ENCODE measurements at regions not wholly inside any gene's neighbourhood (a gene's known extent, or its start where the extent isn't known, plus 50 kb on each side); places are given as distances from the start of the nearest gene placed in this dataset.

DNA sequence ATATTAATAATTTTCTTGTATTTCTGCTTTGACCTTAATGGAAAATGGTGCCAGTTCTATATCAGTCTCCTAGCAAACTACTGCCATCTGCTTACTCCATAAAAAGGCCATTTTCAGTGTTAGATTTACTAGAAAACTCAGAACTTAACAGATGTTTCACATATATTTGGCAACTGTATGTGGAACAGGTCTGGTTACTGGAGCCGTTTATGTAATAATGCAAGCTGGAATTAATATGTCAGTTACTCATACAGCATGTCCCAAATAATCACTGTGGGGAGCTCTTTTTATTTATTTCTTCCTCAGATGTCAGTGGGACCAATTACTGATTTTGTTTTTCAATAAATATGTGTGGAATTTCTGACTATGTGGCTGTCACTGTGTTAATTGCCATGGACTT lies 1247.6 kb downstream of the CNTNAP5 start:
- no peaks in the 10 kb centered on the region for H3K27me3 ChIP-seq (ENCODE audit: control insufficient read depth, insufficient read depth, low read length, poor library complexity, severe bottlenecking)
- TF ChIP-seq, protein P1, sequence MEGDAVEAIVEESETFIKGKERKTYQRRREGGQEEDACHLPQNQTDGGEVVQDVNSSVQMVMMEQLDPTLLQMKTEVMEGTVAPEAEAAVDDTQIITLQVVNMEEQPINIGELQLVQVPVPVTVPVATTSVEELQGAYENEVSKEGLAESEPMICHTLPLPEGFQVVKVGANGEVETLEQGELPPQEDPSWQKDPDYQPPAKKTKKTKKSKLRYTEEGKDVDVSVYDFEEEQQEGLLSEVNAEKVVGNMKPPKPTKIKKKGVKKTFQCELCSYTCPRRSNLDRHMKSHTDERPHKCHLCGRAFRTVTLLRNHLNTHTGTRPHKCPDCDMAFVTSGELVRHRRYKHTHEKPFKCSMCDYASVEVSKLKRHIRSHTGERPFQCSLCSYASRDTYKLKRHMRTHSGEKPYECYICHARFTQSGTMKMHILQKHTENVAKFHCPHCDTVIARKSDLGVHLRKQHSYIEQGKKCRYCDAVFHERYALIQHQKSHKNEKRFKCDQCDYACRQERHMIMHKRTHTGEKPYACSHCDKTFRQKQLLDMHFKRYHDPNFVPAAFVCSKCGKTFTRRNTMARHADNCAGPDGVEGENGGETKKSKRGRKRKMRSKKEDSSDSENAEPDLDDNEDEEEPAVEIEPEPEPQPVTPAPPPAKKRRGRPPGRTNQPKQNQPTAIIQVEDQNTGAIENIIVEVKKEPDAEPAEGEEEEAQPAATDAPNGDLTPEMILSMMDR (conservative IDR thresholded peaks at IDR 0.05), result no peak
- H3K9ac ChIP-seq (ENCODE audit: extremely low read depth, low read length, poor library complexity, severe bottlenecking), result no peak overlapping the region
- H3K36me3 ChIP-seq (ENCODE audit: control insufficient read depth, insufficient read depth, low read length), result no peaks in the 10 kb centered on the region
- H3K27me3 Mint-ChIP-seq (ENCODE audit: insufficient read depth), result no peaks in the 10 kb centered on the region
- no peak overlapping the region for H3K27ac Mint-ChIP-seq
- no peaks in the 10 kb centered on the region for H3K36me3 Mint-ChIP-seq (ENCODE audit: low read depth)
- 100% methylated on average over 1 of the region's 1 CpG for WGBS, 2 experiments (ENCODE audit: insufficient coverage in 1 of 2, insufficient read length in 1 of 2)
- peaks cover 2% of the 10 kb centered on the region for H3K4me1 ChIP-seq (ENCODE audit: control insufficient read depth, insufficient read depth, low read length)
- peaks cover 6% of the 10 kb centered on the region for H3K9me3 Mint-ChIP-seq
- no peak overlapping the region for H3K4me3 ChIP-seq (ENCODE audit: low read length)
- no peak overlapping the region for H3K4me3 Mint-ChIP-seq
- no peak overlapping the region for H3K27ac ChIP-seq (ENCODE audit: low read depth, low read length)
- no peaks in the 10 kb centered on the region for H3K9me3 ChIP-seq (ENCODE audit: control insufficient read depth, low read length)
- no peak for DNase-seq
- H3K4me1 Mint-ChIP-seq, result peaks cover 5% of the 10 kb centered on the region

DNA sequence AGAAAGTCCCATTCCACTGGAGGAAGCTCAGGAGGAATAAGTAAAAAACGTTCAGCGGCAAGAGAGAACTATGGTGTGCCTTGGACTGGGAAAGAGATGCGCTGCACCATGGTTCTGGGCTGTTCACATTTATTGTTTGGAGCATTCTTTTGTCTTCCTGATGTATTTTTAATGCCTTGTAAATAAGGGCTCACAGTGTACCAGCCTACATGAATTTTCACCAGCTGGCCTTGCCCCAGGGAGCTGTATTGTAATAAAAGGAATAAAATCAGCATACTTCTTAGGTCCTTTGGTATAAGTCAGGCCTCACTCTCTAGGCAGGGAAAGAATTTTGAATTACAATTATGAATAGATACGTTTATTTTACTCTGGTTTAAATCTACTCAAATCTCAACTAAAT lies 1249.6 kb downstream of the CNTNAP5 start:
- WGBS, 2 experiments (ENCODE audit: insufficient coverage in 1 of 2, insufficient read length in 1 of 2), result 88 to 90% methylated on average over 4 of the region's 4 CpGs

DNA sequence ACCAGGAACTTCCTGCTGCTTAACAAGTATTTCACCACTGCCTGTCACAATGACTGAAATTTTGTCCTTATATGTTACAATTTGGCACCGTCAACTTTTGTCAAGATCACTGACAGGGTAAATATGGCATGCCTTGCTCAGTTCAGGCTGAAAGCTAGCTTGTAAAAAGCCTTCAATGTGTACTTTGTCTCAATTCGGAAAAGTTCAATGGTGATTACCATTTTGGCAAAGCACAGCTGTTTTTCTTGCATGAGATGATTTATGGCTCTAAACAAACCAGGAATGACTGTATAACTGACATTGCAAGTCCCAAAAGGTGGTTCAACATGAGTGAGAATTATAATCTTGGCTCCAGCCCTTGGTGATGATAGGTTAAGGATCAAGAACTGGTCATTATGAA lies 1255.2 kb downstream of the CNTNAP5 start:
- 80 to 92% methylated on average over 1 to 2 of the region's 2 CpGs for WGBS, 2 experiments (ENCODE audit: insufficient coverage in 1 of 2, insufficient read length in 1 of 2)
- H3K9me3 ChIP-seq (ENCODE audit: control insufficient read depth, low read length), result no peaks in the 10 kb centered on the region
- peaks cover 6% of the 10 kb centered on the region for H3K9me3 Mint-ChIP-seq

More for the DNA sequence above, 1249.6 kb downstream of the CNTNAP5 start:
- Histone ChIP-seq H3K9ac (ENCODE audit: extremely low read depth, low read length, poor library complexity, severe bottlenecking) (no peak overlapping the region), H3K4me3 (ENCODE audit: low read length) (no peak overlapping the region), H3K27me3 (ENCODE audit: control insufficient read depth, insufficient read depth, low read length, poor library complexity, severe bottlenecking) (no peaks in the 10 kb centered on the region), H3K27ac (ENCODE audit: low read depth, low read length) (peak overlapping the region; percentile 55), H3K9me3 (ENCODE audit: control insufficient read depth, low read length) (no peaks in the 10 kb centered on the region), H3K36me3 (ENCODE audit: control insufficient read depth, insufficient read depth, low read length) (no peaks in the 10 kb centered on the region), H3K4me1 (ENCODE audit: control insufficient read depth, insufficient read depth, low read length) (peaks cover 2% of the 10 kb centered on the region)
- H3K4me1 Mint-ChIP-seq, result peaks cover 5% of the 10 kb centered on the region
- no peak overlapping the region for H3K27ac Mint-ChIP-seq
- peaks cover 6% of the 10 kb centered on the region for H3K9me3 Mint-ChIP-seq
- no peak overlapping the region for H3K4me3 Mint-ChIP-seq
- no peaks in the 10 kb centered on the region for H3K27me3 Mint-ChIP-seq (ENCODE audit: insufficient read depth)
- no peak for DNase-seq
- TF ChIP-seq, protein P1 (conservative IDR thresholded peaks at IDR 0.05), result no peak
- no peaks in the 10 kb centered on the region for H3K36me3 Mint-ChIP-seq (ENCODE audit: low read depth)

More for the DNA sequence above, 1255.2 kb downstream of the CNTNAP5 start:
- no peaks in the 10 kb centered on the region for H3K27me3 ChIP-seq (ENCODE audit: control insufficient read depth, insufficient read depth, low read length, poor library complexity, severe bottlenecking)
- TF ChIP-seq, protein P1 (conservative IDR thresholded peaks at IDR 0.05), result no peak
- no peaks in the 10 kb centered on the region for H3K27me3 Mint-ChIP-seq (ENCODE audit: insufficient read depth)
- no peak overlapping the region for H3K27ac ChIP-seq (ENCODE audit: low read depth, low read length)
- no peaks in the 10 kb centered on the region for H3K4me1 Mint-ChIP-seq
- H3K4me3 ChIP-seq (ENCODE audit: low read length), result no peak overlapping the region
- DNase-seq, result no peak
- no peak overlapping the region for H3K4me3 Mint-ChIP-seq
- no peaks in the 10 kb centered on the region for H3K36me3 ChIP-seq (ENCODE audit: control insufficient read depth, insufficient read depth, low read length)
- no peaks in the 10 kb centered on the region for H3K36me3 Mint-ChIP-seq (ENCODE audit: low read depth)
- H3K9ac ChIP-seq (ENCODE audit: extremely low read depth, low read length, poor library complexity, severe bottlenecking), result no peak overlapping the region
- H3K4me1 ChIP-seq (ENCODE audit: control insufficient read depth, insufficient read depth, low read length), result no peaks in the 10 kb centered on the region
- H3K27ac Mint-ChIP-seq, result no peak overlapping the region
